Activated CD4-positive, CD25-positive, alpha-beta regulatory T cell treated with anti-CD3 and anti-CD28 coated beads, Interleukin-2, amount 50 U/mL, for 24 hours (primary cell): ENCODE measurements at regions not wholly inside any gene's neighbourhood (a gene's known extent, or its start where the extent isn't known, plus 50 kb on each side); places are given as distances from the start of the nearest gene placed in this dataset.
"Not testable (repeated sequence)": the region's sequence is repeated elsewhere in the genome, so short reads cannot be mapped to it uniquely, and the experiment has no call there.

ENCODE experiments used
- ATAC-seq, 2 donors: fragments of 150-1000 bp; cut with Tn5 transposase; one replicate each; pipeline ENCODE4 v1.10.0; 2021; ENCODE audit warnings: mild to moderate bottlenecking in 1 of 2, moderate library complexity in 1 of 2

DNA sequence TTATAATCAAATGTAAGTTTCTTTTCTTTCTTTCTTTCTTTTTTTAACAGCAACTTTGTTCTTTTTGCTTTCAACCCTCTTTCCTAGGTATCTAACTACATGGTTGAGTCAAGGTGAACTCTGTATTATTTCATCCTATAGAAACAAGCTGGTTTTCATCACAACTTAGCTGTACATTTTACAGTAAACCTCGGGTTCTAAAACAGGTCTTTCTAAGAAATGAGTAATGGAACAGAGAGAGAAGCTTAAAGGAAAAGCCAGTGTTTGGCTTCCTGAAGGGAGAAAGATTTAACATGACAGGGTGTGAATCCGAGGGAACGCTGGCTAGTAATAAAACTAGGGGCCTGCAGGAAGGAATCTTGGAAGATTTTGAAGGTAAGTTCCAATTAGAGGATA is 143.4 kb upstream of the ITGB1 start:
- peak in 1 of 2 donors; percentile 39 for ATAC-seq

DNA sequence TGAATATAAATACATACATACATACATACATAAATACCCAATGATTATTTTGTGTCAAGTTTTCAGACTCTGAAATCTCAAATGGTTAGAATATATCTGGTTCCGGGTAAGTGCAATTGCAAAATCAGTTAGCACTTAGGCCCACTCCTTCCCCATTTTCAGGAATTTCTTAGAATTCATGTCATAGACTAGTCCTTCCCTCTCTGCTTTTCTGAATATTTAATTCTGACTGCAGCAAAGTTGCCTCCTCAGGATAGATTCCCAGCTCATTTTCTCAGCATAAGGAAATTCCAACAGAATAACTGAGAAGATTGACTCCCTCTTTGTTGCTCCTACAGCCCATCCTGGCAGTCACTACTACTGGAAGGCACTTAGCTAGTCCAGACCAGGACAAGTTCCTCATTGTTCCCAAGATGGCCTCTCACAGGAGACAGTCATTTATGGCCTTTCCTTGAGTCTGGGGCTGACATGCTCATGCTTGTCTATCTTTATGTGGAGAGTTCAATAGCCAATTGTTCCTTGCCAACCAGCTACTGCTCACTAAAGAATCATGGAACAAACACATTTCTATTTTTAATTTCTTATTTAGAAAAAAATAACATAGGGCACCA is 142.9 kb upstream of the ITGB1 start:
- no peak for ATAC-seq

DNA sequence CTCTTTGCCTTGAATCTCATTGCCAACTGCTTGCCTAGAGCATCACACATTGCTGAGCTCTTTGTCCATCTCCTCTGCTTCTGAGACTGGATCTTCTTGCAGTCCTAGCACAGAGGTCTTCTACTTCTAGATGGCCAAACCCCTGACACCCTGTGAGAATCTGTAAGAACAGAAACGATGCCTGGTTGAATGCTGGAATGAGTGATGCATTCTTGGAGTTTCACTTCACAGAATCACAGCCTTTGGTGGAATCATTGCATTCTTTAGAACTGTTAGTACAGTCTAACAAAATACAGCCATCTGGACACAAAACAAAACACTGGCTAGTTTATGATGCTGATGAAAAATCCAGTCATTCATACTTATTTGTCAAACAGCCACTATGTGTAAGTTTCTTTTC is 141.7 kb upstream of the ITGB1 start:
- ATAC-seq, result peak; percentile 11 to 40

DNA sequence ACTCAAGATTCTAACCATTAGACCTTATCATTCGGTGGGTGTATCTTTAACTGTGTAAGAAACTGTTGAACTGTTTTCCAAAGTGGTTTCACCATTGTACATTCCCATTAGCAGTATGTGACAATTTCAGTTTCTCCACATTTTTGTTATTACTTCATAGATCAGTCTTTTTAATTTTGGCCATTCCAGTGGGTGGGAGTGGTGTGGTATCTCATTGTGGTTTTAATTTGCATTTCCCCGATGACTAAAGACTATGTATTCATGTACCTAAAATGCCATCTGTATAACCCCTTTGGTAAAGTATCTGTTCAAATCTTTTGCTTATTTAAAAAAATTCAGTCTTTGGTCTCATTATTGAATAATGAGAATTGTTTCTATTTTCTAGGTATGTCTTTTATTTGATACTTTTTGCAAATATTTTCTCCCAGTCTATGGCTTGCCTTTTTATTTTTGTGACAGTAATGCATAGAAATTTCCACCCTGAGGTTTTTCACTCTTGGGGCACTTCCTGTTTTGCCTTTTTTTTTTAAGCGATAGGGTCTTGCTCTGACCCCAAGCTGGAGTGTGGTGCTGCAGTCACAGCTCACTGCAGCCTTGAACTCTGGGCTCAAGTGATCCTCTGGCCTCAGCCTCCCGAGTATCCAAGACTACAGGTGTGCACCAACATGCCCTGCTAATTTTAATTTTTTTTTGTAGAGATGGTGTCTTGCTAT is 141.1 kb upstream of the ITGB1 start:
- peak; percentile 63 to 70 for ATAC-seq

DNA sequence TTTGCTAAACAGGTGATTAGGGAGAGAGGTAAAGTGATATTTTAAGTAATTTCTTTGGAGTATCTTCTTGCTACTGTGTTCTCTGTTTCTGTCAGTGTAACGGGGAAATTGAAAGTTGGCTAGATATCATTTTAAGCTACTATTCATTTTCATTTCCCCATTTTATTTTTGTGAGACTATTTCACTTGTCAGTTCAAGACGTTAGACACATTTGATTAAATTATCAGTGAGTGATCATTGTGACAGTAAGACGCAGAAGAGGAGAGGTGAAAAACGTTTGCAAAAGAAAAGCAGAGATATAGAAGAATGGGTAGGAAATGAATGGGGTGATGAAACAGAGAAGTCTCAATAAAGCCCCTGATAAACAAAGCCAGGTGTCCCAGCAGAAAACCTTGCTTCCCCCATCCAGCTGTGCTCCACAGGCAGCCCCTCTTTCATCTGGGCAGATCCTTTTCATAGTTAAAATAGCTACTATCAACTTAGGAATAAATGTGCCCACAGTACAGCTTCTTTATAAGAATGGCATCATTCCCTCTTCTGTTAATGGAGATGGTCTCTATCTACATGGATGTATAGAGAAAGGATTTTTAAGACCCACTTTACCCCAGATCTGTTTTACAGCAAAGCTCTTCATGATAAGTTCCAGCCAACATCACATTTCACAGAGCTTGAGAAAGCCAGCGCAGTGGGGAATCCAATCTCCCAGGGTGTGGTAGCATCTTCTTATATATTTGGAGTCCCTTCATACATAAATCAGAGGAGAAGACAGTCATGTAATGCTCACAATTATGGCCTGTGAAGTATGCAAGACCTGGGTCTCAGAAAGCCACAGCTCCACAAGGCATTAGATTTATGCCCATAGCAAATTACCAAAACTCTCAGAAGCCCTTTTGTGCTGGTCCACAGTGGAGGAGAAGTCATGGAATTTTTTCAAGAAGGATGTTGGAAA is 138.1 kb upstream of the ITGB1 start:
- ATAC-seq, result no peak

DNA sequence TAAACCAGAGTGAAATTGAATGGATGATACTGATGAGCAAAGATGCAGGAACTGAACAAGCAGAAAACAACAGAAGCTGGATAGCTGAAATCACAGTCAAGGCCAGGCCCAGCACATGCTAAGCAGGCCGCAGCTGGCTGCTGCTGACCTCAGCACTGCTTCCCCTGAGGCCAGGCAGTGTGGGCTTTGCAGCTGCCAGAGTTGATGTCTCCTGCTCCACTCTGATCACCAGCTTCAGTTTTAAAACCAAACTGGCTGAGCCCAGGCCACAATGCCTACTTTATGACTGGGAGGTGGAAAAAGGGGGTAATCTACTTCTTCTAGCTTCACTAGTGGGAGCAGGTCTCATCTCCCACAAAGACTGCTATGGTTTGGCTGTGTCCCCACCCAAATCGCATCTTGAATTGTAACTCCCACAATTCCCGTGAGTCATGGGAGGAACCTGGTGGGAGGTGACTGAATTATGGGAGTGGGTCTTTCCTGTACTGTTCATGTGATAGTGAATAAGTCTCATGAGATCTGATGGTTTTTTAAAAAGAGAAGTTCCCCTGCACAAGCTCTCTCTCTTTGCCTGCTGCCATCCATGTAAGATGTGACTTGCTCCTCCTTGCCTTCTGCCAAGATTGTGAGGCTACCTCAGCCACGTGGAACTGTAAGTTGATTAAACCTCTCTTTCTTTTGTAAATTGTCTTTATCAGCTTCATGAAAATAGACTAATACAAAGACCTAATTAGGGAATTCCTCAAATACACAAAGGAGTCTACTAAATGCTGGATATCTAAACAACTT is 136.4 kb upstream of the ITGB1 start:
- ATAC-seq, result peak in 1 of 2 donors; percentile 33

DNA sequence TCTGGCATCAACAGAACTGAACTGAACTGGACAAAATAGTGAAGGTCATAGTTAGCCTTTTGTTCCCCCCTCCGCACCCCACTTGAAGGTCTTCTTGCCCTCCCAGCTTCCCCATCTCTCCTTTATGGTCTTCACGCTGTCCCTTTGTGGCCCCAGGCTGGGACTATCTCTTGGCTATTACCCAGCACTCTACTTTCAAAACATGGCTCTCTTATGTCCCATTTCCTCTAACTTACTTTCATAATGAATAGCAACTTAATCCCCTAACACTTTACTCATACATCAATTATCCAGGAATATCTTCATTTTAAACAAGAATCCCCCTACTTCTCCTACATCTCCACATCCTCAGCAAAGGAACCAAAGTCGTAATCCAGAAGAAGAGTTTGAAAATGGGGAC is 135.3 kb upstream of the ITGB1 start:
- no peak for ATAC-seq

DNA sequence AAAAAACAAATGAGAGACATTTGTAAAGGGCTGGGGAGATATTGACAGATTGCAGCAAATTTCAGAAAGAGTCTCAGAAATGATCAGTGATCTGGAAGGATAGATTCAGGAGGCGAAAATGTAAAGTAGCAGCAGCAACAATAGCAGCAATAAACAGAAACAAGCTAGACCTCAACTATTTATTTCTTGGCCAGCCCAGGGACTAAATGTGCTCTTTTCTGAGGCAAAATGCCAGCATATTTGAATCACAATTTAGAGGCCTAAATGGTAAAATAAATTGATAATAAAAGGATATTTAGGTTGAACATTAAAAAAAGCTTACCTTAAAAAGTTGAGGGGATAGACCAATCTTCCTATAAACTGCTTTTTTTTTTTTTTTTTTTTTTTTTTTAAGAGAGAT is 134.6 kb upstream of the ITGB1 start:
- ATAC-seq, result no peak

DNA sequence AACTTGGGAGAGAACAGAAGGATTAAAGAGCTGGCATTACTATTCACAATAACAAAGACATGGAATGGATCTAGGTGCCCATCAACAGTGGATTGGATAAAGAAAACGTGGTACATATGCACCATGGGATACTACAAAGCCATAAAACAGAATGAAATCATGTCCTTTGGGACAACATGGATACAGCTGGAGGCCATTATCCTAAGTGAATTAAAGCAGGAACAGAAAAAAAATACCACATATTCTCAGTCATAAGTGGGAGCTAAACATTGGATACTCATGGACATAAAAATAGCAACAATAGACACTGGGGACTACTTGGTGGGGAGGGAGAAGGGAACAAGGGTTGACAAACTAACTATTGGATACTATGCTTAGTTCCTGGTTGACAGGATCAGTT is 133.2 kb upstream of the ITGB1 start:
- ATAC-seq, result no peak

DNA sequence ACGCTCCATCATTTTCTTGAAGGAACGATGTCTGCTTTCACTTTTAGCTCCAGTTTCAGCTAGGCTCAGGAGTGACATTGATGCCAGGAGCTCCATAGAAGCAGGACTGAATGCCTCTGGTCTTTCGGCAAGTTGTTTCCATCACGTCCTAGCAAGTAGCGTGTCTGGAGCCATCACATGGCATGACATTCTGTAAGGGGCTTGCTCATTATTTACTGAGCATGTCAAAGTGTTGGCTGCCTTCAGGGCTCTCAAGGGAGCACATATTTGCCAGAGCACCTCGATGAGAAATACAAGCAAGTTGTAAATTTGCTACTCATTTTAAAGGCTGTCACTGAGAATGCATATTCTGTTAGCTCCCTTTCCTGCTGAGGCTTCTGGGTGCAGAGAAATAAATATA is 131.0 kb upstream of the ITGB1 start:
- ATAC-seq, result no peak

DNA sequence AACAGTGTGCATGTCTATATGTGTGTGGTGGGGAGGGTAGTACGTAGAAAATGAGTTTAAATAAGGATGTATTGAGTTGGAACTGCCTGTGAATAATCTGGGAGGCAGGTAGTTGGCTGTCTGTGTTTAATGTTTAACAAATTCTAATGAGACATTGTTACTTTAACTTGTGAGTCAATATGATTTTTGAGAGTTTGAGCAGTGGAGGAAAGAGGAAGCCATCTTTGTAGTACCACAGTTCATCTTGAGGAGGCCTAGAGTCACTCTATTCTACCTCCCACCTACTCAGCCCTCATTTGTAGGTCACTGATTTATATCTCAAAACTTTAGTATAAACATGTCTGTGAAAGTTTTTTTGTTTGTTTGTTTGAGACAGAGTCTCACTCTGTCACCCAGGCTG is 129.9 kb upstream of the ITGB1 start:
- peak in 1 of 2 donors; percentile 27 for ATAC-seq

DNA sequence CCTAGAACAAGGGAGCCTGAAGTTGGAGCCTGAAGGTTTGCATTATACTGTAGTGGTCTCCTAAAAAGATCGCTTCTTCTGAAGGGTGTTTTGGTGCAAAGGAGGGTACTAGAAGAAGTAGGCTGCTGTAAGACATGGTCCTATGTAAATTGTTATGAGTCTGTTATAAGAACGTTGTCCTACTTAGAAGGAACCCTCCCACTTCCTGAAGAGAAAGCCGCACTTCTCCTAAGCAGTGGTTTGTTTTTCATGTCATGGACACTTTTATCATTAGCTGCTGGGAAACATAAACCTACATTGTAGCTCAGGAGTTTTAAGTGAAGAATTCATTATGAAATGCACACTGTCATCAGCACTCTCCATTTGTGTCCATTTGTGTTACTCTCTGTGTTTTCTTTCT is 129.1 kb upstream of the ITGB1 start:
- ATAC-seq, result no peak

DNA sequence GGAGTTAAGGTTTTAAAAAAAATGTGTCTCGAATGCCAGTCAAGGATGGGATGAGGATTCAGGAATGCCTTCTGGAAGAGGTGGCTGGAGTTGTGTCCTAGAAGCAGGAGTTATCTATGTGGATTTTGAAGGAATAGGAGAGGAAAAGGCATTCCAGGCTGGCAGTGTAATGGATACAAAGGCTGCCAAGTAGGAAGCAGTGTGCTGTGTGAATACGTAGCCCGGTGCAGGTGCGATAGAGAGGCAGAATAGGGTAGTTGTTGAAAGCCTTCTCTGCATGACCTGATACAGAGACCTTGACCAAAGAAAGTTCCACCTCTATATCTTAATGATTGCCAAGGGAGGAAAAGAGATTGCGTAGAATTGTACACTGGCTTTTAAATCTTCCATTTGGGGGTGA is 128.1 kb upstream of the ITGB1 start:
- ATAC-seq, result no peak

DNA sequence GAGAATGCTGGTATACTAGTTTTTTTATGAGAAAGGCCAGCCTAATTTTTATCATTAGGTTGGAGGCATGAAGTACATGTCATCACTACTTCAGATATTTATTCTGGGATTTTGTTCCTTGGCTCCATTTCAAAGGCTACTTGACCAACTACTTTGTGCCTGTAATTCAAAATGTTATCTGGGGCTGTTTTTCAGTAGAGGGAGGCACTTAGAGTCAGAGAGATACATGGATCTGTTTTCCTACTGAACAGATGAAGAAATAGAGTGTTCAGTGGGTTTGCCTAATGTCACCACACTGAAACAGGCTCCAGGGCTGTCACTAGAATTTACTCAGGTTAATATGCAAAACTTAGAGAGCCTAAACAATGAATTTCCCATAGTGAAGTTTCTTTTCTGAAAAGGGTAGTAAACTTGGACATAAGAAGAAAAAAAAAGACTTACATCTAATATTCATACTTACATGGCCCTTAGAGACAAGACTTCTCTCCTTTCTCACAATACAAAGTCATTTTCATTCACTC is 127.3 kb upstream of the ITGB1 start:
- no peak for ATAC-seq

DNA sequence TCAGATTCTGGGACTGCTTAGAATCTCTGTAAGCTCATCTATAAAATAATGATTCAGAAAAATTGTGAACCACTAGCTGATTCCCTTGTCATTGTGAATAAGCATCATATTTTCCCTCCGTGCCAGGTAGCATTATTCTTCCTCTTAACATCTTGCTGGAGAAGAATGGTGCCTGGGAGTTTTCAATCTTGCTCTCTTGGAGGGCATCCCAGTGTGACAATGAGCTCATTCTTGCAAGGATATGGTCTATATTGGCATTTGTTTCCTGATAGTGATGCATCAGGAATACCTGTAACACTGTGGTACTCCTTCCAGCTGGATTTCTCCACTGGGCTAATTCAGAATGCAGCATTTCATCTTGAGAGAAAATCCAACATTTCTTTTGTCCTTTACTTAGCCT is 126.4 kb upstream of the ITGB1 start:
- ATAC-seq, result no peak

DNA sequence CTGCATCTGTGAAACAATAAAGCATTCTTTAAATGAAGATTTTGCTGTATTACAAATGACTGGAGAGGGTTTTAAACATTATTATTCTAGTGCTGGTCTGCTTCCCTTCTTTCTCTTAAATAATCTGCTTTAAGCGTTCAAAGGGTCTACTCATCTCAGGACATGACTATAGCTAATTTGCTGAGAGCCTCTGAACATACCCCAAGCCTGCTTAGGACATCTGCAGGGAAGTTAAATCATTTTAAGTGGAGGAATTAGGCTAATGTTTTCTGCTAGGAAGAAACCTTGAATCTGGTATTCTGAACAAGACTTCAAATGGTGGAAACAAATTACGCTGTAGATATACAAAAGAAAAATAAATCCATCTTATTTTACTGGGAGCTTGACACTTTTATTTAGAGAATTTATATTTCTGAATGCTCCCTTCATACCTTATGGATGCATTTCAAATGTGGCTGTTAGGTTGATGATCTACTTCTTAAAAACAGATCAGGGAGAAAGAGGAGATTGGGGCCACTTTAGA is 124.4 kb upstream of the ITGB1 start:
- no peak for ATAC-seq

DNA sequence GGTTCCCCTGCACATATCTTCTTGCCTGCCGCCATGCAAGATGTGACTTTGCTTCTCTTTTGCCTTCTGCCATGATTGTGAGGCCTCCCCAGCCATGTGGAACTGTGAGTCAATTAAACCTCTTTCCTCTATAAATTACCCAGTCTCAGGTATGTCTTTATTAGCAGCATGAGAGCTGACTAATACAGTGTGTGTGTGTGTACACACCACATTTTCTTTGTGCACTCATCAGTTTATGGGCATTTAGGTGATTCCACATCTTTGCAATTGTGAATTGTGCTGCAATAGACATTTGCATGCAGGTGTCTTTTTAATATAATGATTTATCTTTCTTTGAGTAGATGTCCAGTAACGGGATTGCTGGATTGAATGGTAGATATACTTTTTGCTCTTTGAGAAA is 122.4 kb upstream of the ITGB1 start:
- not testable (repeated sequence) for ATAC-seq

DNA sequence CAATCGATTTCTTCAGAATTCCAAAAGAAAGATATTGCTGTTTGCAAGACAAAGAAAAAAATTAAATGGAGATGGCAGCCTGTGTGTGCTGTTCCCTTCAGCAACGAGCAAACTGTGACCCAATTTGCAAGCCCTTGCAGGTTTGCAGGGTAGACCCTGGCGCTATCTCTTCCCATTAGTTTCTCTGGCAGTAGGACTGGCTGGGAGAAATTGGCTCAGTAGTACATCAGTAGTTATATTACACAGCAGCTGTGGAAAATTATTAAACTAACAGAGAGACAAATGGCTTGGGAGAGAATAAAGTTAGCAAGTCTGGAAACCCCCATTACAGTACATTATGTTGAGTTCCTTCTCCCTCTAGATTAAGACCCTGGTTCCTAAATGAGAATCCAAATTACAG is 116.4 kb upstream of the ITGB1 start:
- no peak for ATAC-seq

DNA sequence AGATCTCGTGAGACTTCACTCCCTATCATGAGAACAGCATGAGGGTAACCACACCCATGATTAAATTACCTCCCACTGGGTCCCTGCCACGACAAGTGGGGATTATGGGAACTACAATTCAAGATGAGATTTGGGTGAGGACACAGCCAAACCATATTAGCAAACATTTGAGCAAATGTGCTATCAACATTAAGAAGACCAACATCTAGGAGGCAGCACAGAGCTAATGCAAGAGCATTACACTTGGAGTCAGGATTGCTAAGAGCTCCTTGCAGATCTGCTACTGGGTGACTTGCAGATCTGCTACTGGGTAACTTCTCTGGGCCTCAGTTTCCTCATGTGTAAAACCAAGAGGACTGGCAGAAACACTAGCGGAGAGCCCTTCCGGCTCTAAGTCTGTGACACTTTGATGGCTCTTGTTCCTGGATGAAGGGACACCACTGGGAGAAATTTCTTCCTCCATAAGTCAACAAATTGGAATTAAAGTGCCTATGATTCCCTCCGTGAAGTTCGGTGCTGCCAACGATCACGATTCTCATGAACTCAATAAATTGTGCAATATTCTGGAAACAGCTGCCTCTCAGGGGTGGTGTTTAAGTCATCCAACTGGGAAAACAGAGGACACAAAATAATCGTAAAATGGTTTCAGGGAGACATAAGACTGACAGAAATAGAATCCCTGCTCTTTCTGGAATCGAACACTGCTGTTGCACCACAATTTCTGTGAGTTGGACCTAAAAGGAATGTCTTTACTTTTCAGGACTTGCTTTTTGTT is 115.8 kb upstream of the ITGB1 start:
- ATAC-seq, result no peak

DNA sequence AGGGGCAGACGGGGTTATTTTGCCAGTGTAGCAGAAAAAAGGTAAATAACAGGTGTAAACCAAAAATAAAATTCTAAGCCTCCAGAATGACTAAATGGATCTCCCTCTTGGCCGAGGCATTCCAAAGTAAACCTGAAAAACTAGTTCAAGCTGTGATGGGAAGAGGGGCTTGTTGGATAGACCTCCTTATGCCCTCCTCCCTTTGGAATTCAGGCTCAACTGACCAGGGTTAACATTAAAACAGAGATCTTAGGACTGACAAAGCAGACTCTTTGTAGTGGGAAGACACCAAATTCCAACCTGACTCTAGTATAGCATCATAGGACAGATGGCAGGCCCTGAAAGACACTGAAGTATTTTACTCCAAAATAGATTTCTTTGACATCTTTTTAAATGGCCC is 113.8 kb upstream of the ITGB1 start:
- no peak for ATAC-seq

DNA sequence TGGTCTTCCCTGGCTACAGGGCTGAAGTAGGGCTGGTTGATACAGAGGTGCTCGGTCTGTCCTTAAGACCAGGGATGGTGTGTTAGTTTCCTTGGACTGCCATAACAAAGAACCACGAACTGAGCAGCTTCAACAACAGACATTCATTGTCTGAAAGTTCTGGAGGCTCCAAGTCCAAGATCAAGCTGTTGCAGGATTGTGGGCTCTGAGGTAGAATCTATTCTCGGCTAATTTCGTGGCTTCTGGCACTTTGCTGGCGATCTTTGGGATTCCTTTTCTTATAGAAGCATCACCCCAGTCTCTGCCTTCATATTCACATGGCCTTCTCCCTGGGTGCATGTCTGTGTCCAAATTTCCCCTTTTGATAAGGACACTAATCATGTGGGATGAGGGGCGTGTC is 112.1 kb upstream of the ITGB1 start:
- no peak for ATAC-seq

DNA sequence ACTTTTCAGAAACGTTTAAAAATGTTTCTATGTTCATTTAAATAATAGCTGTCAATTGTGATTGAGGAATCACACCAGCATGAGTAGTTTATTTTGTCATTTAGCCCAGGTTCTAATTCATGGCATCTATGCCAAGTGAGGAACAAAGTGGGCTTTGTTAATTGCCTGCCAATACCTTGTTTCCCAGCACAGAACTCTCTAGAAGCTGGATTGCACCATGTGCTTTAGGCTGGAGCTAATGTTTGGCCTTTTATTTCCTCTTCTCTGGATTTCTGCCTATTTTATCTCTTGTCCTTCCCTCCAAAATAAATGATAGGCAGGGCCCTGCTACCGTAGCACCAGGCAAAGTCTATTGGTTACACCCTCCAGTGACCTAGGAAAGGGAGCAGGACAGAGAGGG is 109.9 kb upstream of the ITGB1 start:
- ATAC-seq, result no peak
